ENCODE measurements at regions not wholly inside any gene's neighbourhood (a gene's known extent, or its start where the extent isn't known, plus 50 kb on each side); places are given as distances from the start of the nearest gene placed in this dataset.

DNA sequence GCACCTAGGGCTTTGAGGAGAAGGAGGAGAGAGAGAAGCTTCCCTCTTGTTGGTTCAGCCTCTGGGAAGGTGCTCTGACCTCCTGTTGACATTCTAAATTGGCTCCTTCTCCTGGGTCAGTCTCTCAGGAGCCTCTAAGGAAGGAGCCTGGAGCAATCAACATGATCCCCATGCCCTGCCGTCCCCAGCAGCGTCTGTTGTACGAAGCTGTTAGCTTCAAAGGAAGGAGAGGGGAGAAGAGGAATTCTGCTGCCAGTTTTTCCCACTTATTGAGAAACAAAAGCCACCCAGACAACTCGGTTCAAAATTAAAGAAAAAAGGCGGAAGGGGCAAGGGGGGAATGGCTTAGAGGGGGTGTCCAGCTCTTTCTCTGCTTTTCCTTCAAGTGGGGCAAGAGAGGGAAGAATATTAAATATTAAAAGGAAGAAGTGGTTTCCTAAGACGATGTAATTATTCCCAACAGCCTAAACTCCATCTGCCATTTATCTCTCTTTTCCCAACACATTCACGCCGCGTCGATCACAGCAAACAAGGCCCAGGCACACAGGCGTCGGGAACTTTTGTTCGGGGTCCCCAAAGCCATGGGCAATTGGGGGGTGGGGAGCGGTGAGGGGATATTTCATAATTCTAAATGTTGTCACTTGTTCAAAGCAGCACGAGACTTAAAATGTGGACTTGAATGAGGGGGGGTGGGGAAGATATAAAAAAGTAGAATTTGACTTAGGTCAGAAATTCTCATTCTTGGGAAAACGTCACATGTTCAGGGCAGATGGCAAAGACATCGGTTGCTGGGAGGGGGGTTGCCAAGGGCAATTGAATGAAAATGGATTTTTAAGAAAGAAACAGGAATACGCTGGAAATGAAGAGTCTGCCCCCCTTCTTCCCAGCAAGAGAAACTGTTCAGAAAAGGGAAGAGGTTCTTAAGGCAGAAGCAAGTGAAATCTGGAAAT, 116.8 kb upstream of the CACNA1A start:
- TF ChIP-seq POLR2AphosphoS5 (IDR thresholded peaks at IDR 0.05; ENCODE audit: low read depth, low read length): no peak
- TF ChIP-seq POLR2A (IDR thresholded peaks at IDR 0.05; ENCODE audit: low read depth, low read length): no peak
- TF ChIP-seq TAF1 (IDR thresholded peaks at IDR 0.05; ENCODE audit: low read depth, low read length): no peak
- no peak for TF ChIP-seq POU2F2 (IDR thresholded peaks at IDR 0.05; ENCODE audit: low read depth, low read length)

Data from GM12891 (cell line).